ENCODE measurements at regions not wholly inside any gene's neighbourhood (a gene's known extent, or its start where the extent isn't known, plus 50 kb on each side); places are given as distances from the start of the nearest gene placed in this dataset.

GRCh38 chr10:107790271-107790670 is 625.8 kb upstream of the SORCS1 start (continued):
- no peak for TF ChIP-seq CTCF (conservative IDR thresholded peaks at IDR 0.05; ENCODE audit: low read depth in 2 of 2)
- no peak for TF ChIP-seq NANOG (IDR thresholded peaks at IDR 0.05; ENCODE audit: borderline replicate concordance)
- TF ChIP-seq STAT1 (IDR thresholded peaks at IDR 0.05; ENCODE audit: unreplicated experiment), result no peak
- no peak for TF ChIP-seq CREB1 (CRISPR knock-in tag; IDR thresholded peaks at IDR 0.05; ENCODE audit: low read depth)

GRCh38 chr10:107771066-107771465 is 606.6 kb upstream of the SORCS1 start:
- H3K4me1 Mint-ChIP-seq, result peaks cover 3% of the 10 kb centered on the region; the same call in 2 of the 3 replicates
- ATAC-seq (no peak), DNase-seq (ENCODE audit: low spot score) (no peak)
- no peak overlapping the region for H2AFZ ChIP-seq
- H3K4me1 ChIP-seq (ENCODE audit: insufficient read depth), result no peaks in the 10 kb centered on the region
- H3K4me3 Mint-ChIP-seq, result no peak overlapping the region
- H3K27me3 Mint-ChIP-seq (ENCODE audit: insufficient read depth, low read depth, poor library complexity), result peaks cover 1% of the 10 kb centered on the region
- no peaks in the 10 kb centered on the region for H3K79me2 ChIP-seq (replicated peaks; ENCODE audit: insufficient read depth)
- no peaks in the 10 kb centered on the region for H3K36me3 Mint-ChIP-seq (ENCODE audit: low read depth)
- H3K9me3 Mint-ChIP-seq, result peaks cover 10% of the 10 kb centered on the region
- H3K27me3 ChIP-seq (ENCODE audit: insufficient read depth), result no peaks in the 10 kb centered on the region
- H3K9me2 ChIP-seq (ENCODE audit: insufficient read depth), result no peaks in the 10 kb centered on the region
- H3F3A ChIP-seq (replicated peaks; ENCODE audit: low read depth), result no peaks in the 10 kb centered on the region
- no peak overlapping the region for H3K27ac ChIP-seq (ENCODE audit: low read depth)
- 0 out of 2 replicates have a peak, but pooled peaks cover 5% of the 10 kb centered on the region for H3K36me3 ChIP-seq (ENCODE audit: insufficient read depth)
- H3K4me3 ChIP-seq, result no peak overlapping the region
- H4K20me1 ChIP-seq (replicated peaks; ENCODE audit: insufficient read depth), result no peaks in the 10 kb centered on the region; the same call in 1 of the 2 replicates
- H3K4me2 ChIP-seq, result no peak overlapping the region
- no peak overlapping the region for H3K27ac Mint-ChIP-seq
- TF ChIP-seq CTCF (conservative IDR thresholded peaks at IDR 0.05; ENCODE audit: low read depth in 2 of 2), result no peak
- TF ChIP-seq EZH2 (IDR thresholded peaks at IDR 0.05; ENCODE audit: low read depth, unreplicated experiment), result no peak
- TF ChIP-seq ZNF462 (CRISPR knock-in tag; IDR thresholded peaks at IDR 0.05), result no peak
- TF ChIP-seq ZNF331 (CRISPR knock-in tag; IDR thresholded peaks at IDR 0.05; ENCODE audit: low read depth), result no peak
- TF ChIP-seq NANOG (IDR thresholded peaks at IDR 0.05; ENCODE audit: borderline replicate concordance), result no peak
- no peak for TF ChIP-seq ZNF114 (CRISPR knock-in tag; IDR thresholded peaks at IDR 0.05)
- TF ChIP-seq JUNB (IDR thresholded peaks at IDR 0.05; ENCODE audit: unreplicated experiment), result no peak
- TF ChIP-seq EZH2phosphoT487 (IDR thresholded peaks at IDR 0.05; ENCODE audit: unreplicated experiment), result no peak
- TF ChIP-seq ETS1 (IDR thresholded peaks at IDR 0.05), result no peak
- no peak for TF ChIP-seq CREB1 (CRISPR knock-in tag; IDR thresholded peaks at IDR 0.05; ENCODE audit: low read depth)
- no peak for TF ChIP-seq POLR2AphosphoS5 (IDR thresholded peaks at IDR 0.05; ENCODE audit: low read depth)
- TF ChIP-seq STAT1 (IDR thresholded peaks at IDR 0.05; ENCODE audit: unreplicated experiment), result no peak

Measured in GM23338 (cell line).